ENCODE measurements at regions not wholly inside any gene's neighbourhood (a gene's known extent, or its start where the extent isn't known, plus 50 kb on each side); places are given as distances from the start of the nearest gene placed in this dataset.

GRCh38 chr1:219074084-219074728 is 99.5 kb upstream of the LYPLAL1 start:
- no peak for TF ChIP-seq CTCF (conservative IDR thresholded peaks at IDR 0.05; ENCODE audit: low read length)
- no peak for TF ChIP-seq EZH2phosphoT487 (IDR thresholded peaks at IDR 0.05; ENCODE audit: borderline replicate concordance, low read depth, low read length)

Data from OCI-LY7 (cell line).